ENCODE measurements at regions not wholly inside any gene's neighbourhood (a gene's known extent, or its start where the extent isn't known, plus 50 kb on each side); places are given as distances from the start of the nearest gene placed in this dataset.
"Not testable (repeated sequence)": the region's sequence is repeated elsewhere in the genome, so short reads cannot be mapped to it uniquely, and the experiment has no call there.

DNA sequence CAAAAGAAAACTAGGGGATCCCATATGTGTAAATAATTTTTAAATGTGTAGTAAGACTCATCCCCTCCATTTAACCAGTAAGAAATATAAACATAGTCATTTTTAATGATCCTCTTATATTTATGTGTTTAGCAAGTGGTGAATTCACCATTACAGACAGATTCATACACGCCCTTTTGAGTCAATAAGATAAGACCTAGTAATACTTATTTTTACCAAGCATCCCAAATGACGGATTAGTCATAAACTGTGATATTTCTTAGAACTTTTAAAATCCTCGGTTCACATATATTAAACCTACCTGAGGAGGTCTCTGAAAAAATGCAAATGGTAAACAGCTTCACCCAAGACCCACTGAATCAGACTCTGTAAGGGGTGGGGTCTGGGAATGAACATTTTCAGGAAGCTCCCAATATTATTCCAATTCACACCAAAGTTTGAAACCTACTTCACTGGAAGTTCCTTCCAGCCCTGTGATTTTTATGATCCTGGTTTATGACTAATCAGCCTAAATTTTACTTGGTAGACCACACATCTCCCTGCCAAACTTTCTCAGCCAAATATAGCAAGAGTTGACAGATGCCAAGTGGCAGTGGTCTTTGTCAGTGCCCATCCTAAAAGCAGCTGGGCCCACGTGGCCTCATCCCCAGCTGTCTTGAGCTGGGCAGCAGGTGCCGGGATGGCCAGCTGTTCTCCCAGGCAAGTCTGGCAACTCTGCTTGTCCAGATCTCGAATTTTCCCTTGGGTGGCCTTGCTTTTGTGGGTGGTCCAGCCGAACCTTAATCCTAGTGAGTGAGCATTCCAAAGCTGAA lies 559.0 kb upstream of the RGMB start:
- peak; percentile 71 for DNase-seq (ENCODE audit: low read depth)
- no peak overlapping the region for H3K4me3 ChIP-seq (ENCODE audit: low read length)
- no peak for TF ChIP-seq CTCF (conservative IDR thresholded peaks at IDR 0.05; ENCODE audit: low read length)

DNA sequence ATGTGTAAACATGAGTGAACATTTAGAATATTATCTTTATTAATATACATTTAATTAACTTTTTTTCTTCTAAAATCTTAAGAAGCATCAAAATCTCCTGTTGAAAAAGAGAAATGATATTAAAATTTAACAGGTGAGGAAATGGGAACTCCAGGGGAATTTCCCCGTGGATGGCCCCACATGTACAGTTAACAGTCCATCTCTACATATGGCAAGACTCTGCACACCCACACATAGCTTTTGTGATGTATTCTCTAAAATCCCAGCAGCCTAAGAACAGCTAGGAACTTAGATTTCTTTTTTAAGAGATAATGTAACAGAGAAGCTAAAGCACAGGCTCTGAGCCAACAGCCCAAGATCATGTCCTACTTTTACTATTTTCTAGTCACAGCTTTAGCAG lies 556.3 kb upstream of the RGMB start:
- no peak for DNase-seq (ENCODE audit: low read depth)
- no peak for TF ChIP-seq CTCF (conservative IDR thresholded peaks at IDR 0.05; ENCODE audit: low read length)
- H3K4me3 ChIP-seq (ENCODE audit: low read length): no peak overlapping the region

DNA sequence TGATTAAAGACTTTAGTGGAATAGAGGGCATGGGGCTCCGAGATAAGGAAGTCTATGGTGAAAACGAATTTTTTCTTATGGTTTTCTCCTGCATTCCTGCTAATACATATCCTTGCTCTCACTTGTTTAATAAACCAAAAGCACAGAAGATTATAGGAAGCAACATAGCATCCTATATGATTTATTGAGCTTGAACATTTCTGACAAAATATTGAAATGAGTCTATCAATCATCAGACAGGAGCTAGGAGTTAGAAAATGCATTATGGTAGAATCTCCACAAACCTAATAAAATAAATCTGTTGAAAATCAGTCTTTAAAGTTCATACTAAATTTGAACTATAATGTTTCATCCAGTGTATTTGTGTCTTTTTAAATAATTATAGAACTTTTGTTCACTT lies 554.6 kb upstream of the RGMB start:
- no peak for DNase-seq (ENCODE audit: low read depth)
- H3K4me3 ChIP-seq (ENCODE audit: low read length): no peak overlapping the region
- no peak for TF ChIP-seq CTCF (conservative IDR thresholded peaks at IDR 0.05; ENCODE audit: low read length)

GRCh38 chr5:98227489-98227888 lies 546.0 kb upstream of the RGMB start:
- TF ChIP-seq CTCF (conservative IDR thresholded peaks at IDR 0.05; ENCODE audit: low read length): no peak
- no peak for DNase-seq (ENCODE audit: low read depth)
- no peak overlapping the region for H3K4me3 ChIP-seq (ENCODE audit: low read length)

DNA sequence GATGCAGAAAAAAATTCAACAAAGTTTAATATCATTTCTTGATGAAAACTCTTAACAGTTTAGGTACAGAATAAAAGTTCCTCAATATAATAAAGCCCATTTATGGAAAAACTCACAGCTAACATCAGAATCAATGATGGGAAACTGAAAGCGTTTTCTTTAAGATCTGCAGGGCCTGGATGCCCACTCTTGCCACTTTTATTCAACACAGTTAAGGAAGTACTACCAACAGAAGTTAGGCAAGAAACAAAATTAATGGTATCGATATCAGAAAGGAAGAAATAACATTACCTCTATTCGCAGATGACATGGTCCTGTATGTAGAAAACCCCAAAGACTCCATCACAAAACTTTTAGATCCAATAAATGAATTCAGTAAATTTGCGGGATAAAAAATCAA lies 542.4 kb upstream of the RGMB start:
- TF ChIP-seq CTCF (conservative IDR thresholded peaks at IDR 0.05; ENCODE audit: low read length): no peak
- DNase-seq (ENCODE audit: low read depth): no peak
- no peak overlapping the region for H3K4me3 ChIP-seq (ENCODE audit: low read length)

- not testable (repeated sequence) for DNase-seq (ENCODE audit: low read depth); H3K4me3 ChIP-seq (ENCODE audit: low read length)
These were observed 535.7 kb upstream of the RGMB start for GRCh38 chr5:98237794-98238193.

DNA sequence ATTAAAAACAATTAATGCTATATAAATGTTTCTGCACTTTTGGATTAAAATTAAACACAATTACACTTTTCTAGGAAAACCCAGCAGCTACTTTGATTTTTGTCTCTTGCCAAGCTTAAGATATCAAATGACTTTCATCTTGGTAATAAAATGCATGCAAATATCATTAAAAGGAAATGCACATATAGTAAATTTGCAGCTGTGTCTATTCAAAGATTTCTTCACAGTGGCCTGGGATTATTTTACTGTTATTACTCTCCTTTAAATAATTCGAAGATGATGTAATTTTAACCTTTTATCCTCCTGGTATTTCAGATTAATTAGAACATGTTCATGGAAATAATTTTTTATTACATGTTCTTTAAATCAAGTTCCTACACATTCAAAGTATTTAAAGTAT lies 529.5 kb upstream of the RGMB start:
- H3K4me3 ChIP-seq (ENCODE audit: low read length): no peak overlapping the region
- no peak for TF ChIP-seq CTCF (conservative IDR thresholded peaks at IDR 0.05; ENCODE audit: low read length)
- DNase-seq (ENCODE audit: low read depth): no peak
